H1 (cell line): ENCODE measurements at regions not wholly inside any gene's neighbourhood (a gene's known extent, or its start where the extent isn't known, plus 50 kb on each side); places are given as distances from the start of the nearest gene placed in this dataset.

Experiments used
- CTCF ChIA-PET: fragments of 300-600 bp; sonication (Branson Sonifier 250); formaldehyde crosslinking; loops from one replicate; lab custom pipeline; 2021; ENCODE audit not compliant: partially characterized antibody; lab: Charles Lee
- POLR2A ChIA-PET: fragments of 300-600 bp; sonication (Branson Sonifier 250); formaldehyde crosslinking; loops from one replicate; lab custom pipeline; 2021; ENCODE audit warnings: inconsistent platforms; ENCODE audit not compliant: partially characterized antibody; lab: Charles Lee
- DNase-seq, 2 experiments: peaks; one replicate each; pipeline versions ENCODE4 v3.0.0 to v3.0.0-alpha.2; 2010 to 2022; ENCODE audit warnings: low spot score in 2 of 2, low read depth in 1 of 2, mixed read lengths in 1 of 2
- FAIRE-seq: peaks from 2 replicates; lab custom pipeline; 2011; peaks lifted over from hg19 to GRCh38; lab: Jason Lieb, UNC
- H2AFZ ChIP-seq: 2 replicates; pipeline ENCODE4 v1.8.1; 2012; ENCODE audit warnings: low read length, inconsistent platforms
- H2AK5ac ChIP-seq: 2 replicates; pipeline ENCODE4 v1.6.1; 2013; ENCODE audit warnings: low read depth, low read length
- H2BK120ac ChIP-seq: replicated peaks from 2 replicates; pipeline ENCODE3; 2013; ENCODE audit warnings: low read depth, low read length, inconsistent platforms
- H2BK12ac ChIP-seq: 2 replicates; pipeline ENCODE4 v1.6.1; 2013; ENCODE audit warnings: low read depth, low read length
- H2BK15ac ChIP-seq: 2 replicates; pipeline ENCODE4 v1.6.1; 2013; ENCODE audit warnings: low read length
- H2BK20ac ChIP-seq: 2 replicates; pipeline ENCODE4 v1.6.1; 2013; ENCODE audit warnings: low read length
- H2BK5ac ChIP-seq: 2 replicates; pipeline ENCODE4 v1.6.1; 2013; ENCODE audit warnings: low read depth, low read length
- H3K14ac ChIP-seq: 2 replicates; pipeline ENCODE4 v1.6.1; 2013; ENCODE audit warnings: inconsistent platforms; ENCODE audit not compliant: insufficient read length
- H3K18ac ChIP-seq: 2 replicates; pipeline ENCODE4 v1.6.1; 2013; ENCODE audit warnings: low read length; ENCODE audit errors: extremely low read depth
- H3K23ac ChIP-seq: 2 replicates; pipeline ENCODE4 v1.6.1; 2013; ENCODE audit warnings: inconsistent platforms; ENCODE audit not compliant: insufficient read length
- H3K23me2 ChIP-seq: 2 replicates; pipeline ENCODE4 v1.6.1; 2013; ENCODE audit warnings: low read depth, low read length
- H3K27ac ChIP-seq: 2 replicates; pipeline ENCODE4 v1.6.1; 2011; ENCODE audit warnings: low read depth, low read length, inconsistent platforms
- H3K27me3 ChIP-seq, 4 experiments: replicated peaks in 1 of 4; 1 replicate in 1 of 4; 2 replicates in 3 of 4; pipeline versions ENCODE4 v1.6.1 to v1.8.1; 2011 to 2013; ENCODE audit warnings: low read length in 3 of 4, mild to moderate bottlenecking in 3 of 4, inconsistent platforms in 2 of 4, mixed read lengths in 2 of 4, moderate library complexity in 1 of 4; ENCODE audit not compliant: control insufficient read depth in 3 of 4, insufficient read depth in 3 of 4; ENCODE audit errors: extremely low read depth in 1 of 4
- H3K36me3 ChIP-seq, 4 experiments: 2 replicates each; pipeline versions ENCODE4 v1.6.1 to v1.8.1; 2011 to 2013; ENCODE audit warnings: mild to moderate bottlenecking in 4 of 4, low read length in 3 of 4, moderate library complexity in 2 of 4, control low read depth in 1 of 4, inconsistent platforms in 1 of 4; ENCODE audit not compliant: insufficient read depth in 4 of 4, control insufficient read depth in 2 of 4
- H3K4ac ChIP-seq: replicated peaks from 2 replicates; pipeline ENCODE3; 2013; ENCODE audit warnings: low read length, low read depth, mixed read lengths, inconsistent platforms; ENCODE audit not compliant: insufficient read length
- H3K4me1 ChIP-seq, 4 experiments: replicated peaks in 1 of 4; 1 replicate in 1 of 4; 2 replicates in 3 of 4; pipeline versions ENCODE4 v1.6.1 to v1.8.1; 2011 to 2013; ENCODE audit warnings: low read length in 3 of 4, inconsistent platforms in 2 of 4, mixed read lengths in 1 of 4; ENCODE audit not compliant: insufficient read depth in 4 of 4, control insufficient read depth in 3 of 4
- H3K4me2 ChIP-seq, 2 experiments: 2 replicates each; pipeline versions ENCODE4 v1.6.1 to v1.8.1; 2011 to 2013; ENCODE audit warnings: low read depth in 2 of 2, low read length in 2 of 2, control low read depth in 1 of 2, inconsistent platforms in 1 of 2, mild to moderate bottlenecking in 1 of 2; ENCODE audit not compliant: insufficient read depth in 1 of 2
- H3K4me3 ChIP-seq, 4 experiments: fragments of 200-600, 300-600 bp in 1 of 4; sonication (generic), shearing (Covaris generic), sonication (Bioruptor Twin) in 1 of 4; 2 replicates each; pipeline versions ENCODE4 v1.5.1 to v1.8.1; 2011 to 2016; ENCODE audit warnings: low read length in 4 of 4, low read depth in 3 of 4, control low read depth in 2 of 4, inconsistent platforms in 2 of 4, mild to moderate bottlenecking in 2 of 4, mixed read lengths in 1 of 4, moderate library complexity in 1 of 4; ENCODE audit not compliant: insufficient read depth in 2 of 4; ENCODE audit errors: extremely low read depth in 1 of 4
- H3K56ac ChIP-seq: replicated peaks from 2 replicates; pipeline ENCODE3; 2013; ENCODE audit warnings: low read depth, mild to moderate bottlenecking, mixed read lengths, low read length, inconsistent platforms; ENCODE audit not compliant: insufficient read length
- H3K79me1 ChIP-seq: 2 replicates; pipeline ENCODE4 v1.6.1; 2013; ENCODE audit warnings: low read depth, low read length, control low read depth
- H3K79me2 ChIP-seq, 2 experiments: 2 replicates each; pipeline versions ENCODE4 v1.6.1 to v1.8.1; 2012 to 2013; ENCODE audit warnings: low read length in 2 of 2, mild to moderate bottlenecking in 2 of 2, inconsistent platforms in 1 of 2; ENCODE audit not compliant: insufficient read depth in 2 of 2, control insufficient read depth in 1 of 2
- H3K9ac ChIP-seq, 4 experiments: replicated peaks in 1 of 4; 1 replicate in 1 of 4; 2 replicates in 3 of 4; pipeline versions ENCODE4 v1.6.1 to v1.8.1; 2011 to 2013; ENCODE audit warnings: low read depth in 3 of 4, low read length in 3 of 4, control low read depth in 2 of 4, mild to moderate bottlenecking in 2 of 4, moderate library complexity in 2 of 4, inconsistent platforms in 1 of 4; ENCODE audit errors: extremely low read depth in 1 of 4
- H3K9me3 ChIP-seq, 2 experiments: 2 replicates each; pipeline versions ENCODE4 v1.6.1 to v1.8.1; 2012 to 2013; ENCODE audit warnings: mild to moderate bottlenecking in 2 of 2, moderate library complexity in 2 of 2, control low read depth in 1 of 2, inconsistent platforms in 1 of 2, low read depth in 1 of 2, low read length in 1 of 2, mixed read lengths in 1 of 2; ENCODE audit not compliant: insufficient read depth in 2 of 2
- H4K20me1 ChIP-seq, 2 experiments: replicated peaks in 1 of 2; 2 replicates each; pipeline versions ENCODE3 to v1.8.1; 2011 to 2013; ENCODE audit warnings: inconsistent platforms in 2 of 2, low read length in 2 of 2, mild to moderate bottlenecking in 1 of 2; ENCODE audit not compliant: insufficient read depth in 2 of 2, control insufficient read depth in 1 of 2
- H4K5ac ChIP-seq: 2 replicates; pipeline ENCODE4 v1.6.1; 2013; ENCODE audit warnings: low read length, low read depth, mixed read lengths, inconsistent platforms; ENCODE audit not compliant: insufficient read length
- H4K8ac ChIP-seq: 2 replicates; pipeline ENCODE4 v1.8.0; 2013; ENCODE audit warnings: mild to moderate bottlenecking, moderate library complexity, low read length, inconsistent platforms; ENCODE audit not compliant: insufficient read depth; ENCODE audit errors: extremely low read depth
- H4K91ac ChIP-seq: replicated peaks from 2 replicates; pipeline ENCODE3; 2013; ENCODE audit warnings: low read length, mixed read lengths, inconsistent platforms; ENCODE audit not compliant: insufficient read length
- CREB1 ChIP-seq: IDR thresholded peaks from 2 replicates; pipeline ENCODE4 v1.6.1; 2012; ENCODE audit warnings: inconsistent platforms
- CTBP2 ChIP-seq: IDR thresholded peaks from 2 replicates; pipeline ENCODE4 v1.7.0; 2011; ENCODE audit warnings: borderline replicate concordance, mild to moderate bottlenecking, moderate library complexity, mixed read lengths, low read length; ENCODE audit not compliant: insufficient read depth, insufficient read length
- CTCF ChIP-seq, 3 experiments: IDR thresholded peaks; 1 replicate in 2 of 3; 2 replicates in 1 of 3; pipeline versions ENCODE4 v1.5.1 to v1.6.1; 2011; ENCODE audit warnings: low read length in 3 of 3, mild to moderate bottlenecking in 3 of 3, inconsistent platforms in 2 of 3, low read depth in 1 of 3, moderate library complexity in 1 of 3; ENCODE audit not compliant: insufficient read depth in 1 of 3; ENCODE audit errors: control extremely low read depth in 1 of 3
- E2F6 ChIP-seq: IDR thresholded peaks from 2 replicates; pipeline ENCODE4 v1.6.1; 2012; ENCODE audit warnings: inconsistent platforms
- GTF2F1 ChIP-seq: IDR thresholded peaks from 2 replicates; pipeline ENCODE4 v1.6.1; 2012; ENCODE audit warnings: low read depth, low read length, improper control_type of control experiment, borderline replicate concordance
- HDAC2 ChIP-seq, 2 experiments: fragments of 300-600 bp in 1 of 2; sonication (generic) in 1 of 2; IDR thresholded peaks; 2 replicates each; pipeline ENCODE4 v1.6.1; 2011 to 2012; ENCODE audit warnings: low read depth in 2 of 2, low read length in 2 of 2, mild to moderate bottlenecking in 2 of 2, moderate library complexity in 2 of 2, borderline replicate concordance in 1 of 2, inconsistent platforms in 1 of 2
- PHF8 ChIP-seq: fragments of 200-600 bp; sonication (generic); conservative IDR thresholded peaks from 2 replicates; pipeline ENCODE4 v1.7.1; 2012; ENCODE audit warnings: low read depth, mild to moderate bottlenecking, inconsistent platforms, low read length, moderate library complexity
- SIRT6 ChIP-seq: IDR thresholded peaks from one replicate; pipeline ENCODE4 v1.7.1; 2012; ENCODE audit warnings: low read length, inconsistent platforms
- TAF7 ChIP-seq: optimal IDR thresholded peaks from 2 replicates; pipeline ENCODE3; 2011; ENCODE audit warnings: low read depth, mild to moderate bottlenecking, inconsistent platforms, low read length, moderate library complexity, borderline replicate concordance
- WGBS, 2 experiments: shearing (Covaris generic) in 1 of 2; methylation state at CpG; one replicate each; pipeline versions ENCODE4 v1.1.6 to v1.1.7; 2013 to 2015; ENCODE audit warnings: low lambda C conversion rate in 2 of 2, mixed read lengths in 2 of 2, inconsistent platforms in 1 of 2, low coverage in 1 of 2, missing lambda C conversion rate in 1 of 2; ENCODE audit not compliant: insufficient replicate concordance in 2 of 2, insufficient coverage in 1 of 2, insufficient read length in 1 of 2; ENCODE audit errors: extremely low coverage in 1 of 2, missing lambda C conversion rate in 1 of 2; 5-methylcytosine and 5-hydroxymethylcytosine counted together

GRCh38 chr16:62882552-62883221 lies 846.4 kb upstream of the CDH8 start:
- no peak overlapping the region for H3K4me2 ChIP-seq
- POLR2A ChIA-PET = no interaction called here
- no peak overlapping the region for H3K56ac ChIP-seq
- CTCF ChIA-PET = no interaction called here
- no peak overlapping the region for H2BK120ac ChIP-seq
- no peak overlapping the region for H4K5ac ChIP-seq
- no peaks in the 10 kb centered on the region for H3K9me3 ChIP-seq
- H4K20me1 ChIP-seq = no peaks in the 10 kb centered on the region
- H2AK5ac ChIP-seq = no peak overlapping the region
- 97% methylated on average over 5 of the region's 5 CpGs; no CpG with 5 or more reads in 1 of the 2 experiments for WGBS, 2 experiments
- FAIRE-seq (no peak), DNase-seq (no peak)
- H3K27ac ChIP-seq = no peak overlapping the region
- peaks cover 0 to 1% (median 0%) of the 10 kb centered on the region in 4 experiments; a peak in 1 of 7 replicates for H3K27me3 ChIP-seq
- no peaks in the 10 kb centered on the region for H3K23me2 ChIP-seq
- no peaks in the 10 kb centered on the region for H3K79me2 ChIP-seq
- no peak overlapping the region for H2BK15ac ChIP-seq
- H3K4me3 ChIP-seq = no peak overlapping the region
- no peak overlapping the region for H2BK20ac ChIP-seq
- H3K23ac ChIP-seq = no peak overlapping the region
- H3K14ac ChIP-seq = no peak overlapping the region
- no peaks in the 10 kb centered on the region for H3K4me1 ChIP-seq
- no peak overlapping the region for H3K18ac ChIP-seq
- H4K8ac ChIP-seq = no peak overlapping the region
- no peaks in the 10 kb centered on the region for H3K36me3 ChIP-seq
- H3K4ac ChIP-seq = no peak overlapping the region
- no peak overlapping the region for H2AFZ ChIP-seq
- no peaks in the 10 kb centered on the region for H3K79me1 ChIP-seq
- no peak overlapping the region for H3K9ac ChIP-seq
- H2BK5ac ChIP-seq = no peak overlapping the region
- H2BK12ac ChIP-seq = no peak overlapping the region
- H4K91ac ChIP-seq = no peak overlapping the region
- TF ChIP-seq CTBP2 (no peak), HDAC2 (IDR thresholded peaks at IDR 0.05; ENCODE audit: borderline replicate concordance in 1 of 2, low read depth in 2 of 2, low read length in 2 of 2) (no peak), GTF2F1 (no peak), E2F6 (no peak), PHF8 (no peak), CREB1 (no peak), TAF7 (no peak), SIRT6 (no peak), CTCF (IDR thresholded peaks at IDR 0.05; ENCODE audit: control extremely low read depth in 1 of 3, insufficient read depth in 1 of 3, low read depth in 1 of 3, low read length in 3 of 3) (no peak)
